HG03159 (cell line): ENCODE measurements at regions not wholly inside any gene's neighbourhood (a gene's known extent, or its start where the extent isn't known, plus 50 kb on each side); places are given as distances from the start of the nearest gene placed in this dataset.
A peak's percentile ranks its signal among the peaks of the same experiment; 100 is the strongest.
"Not testable (repeated sequence)": the region's sequence is repeated elsewhere in the genome, so short reads cannot be mapped to it uniquely, and the experiment has no call there.

Experiments
- ATAC-seq: cut with Tn5 transposase; IDR thresholded peaks from one replicate; pipeline ENCODE4 v1.9.1; 2021; ENCODE audit warnings: mild to moderate bottlenecking, moderate library complexity; ENCODE audit not compliant: unreplicated experiment

DNA sequence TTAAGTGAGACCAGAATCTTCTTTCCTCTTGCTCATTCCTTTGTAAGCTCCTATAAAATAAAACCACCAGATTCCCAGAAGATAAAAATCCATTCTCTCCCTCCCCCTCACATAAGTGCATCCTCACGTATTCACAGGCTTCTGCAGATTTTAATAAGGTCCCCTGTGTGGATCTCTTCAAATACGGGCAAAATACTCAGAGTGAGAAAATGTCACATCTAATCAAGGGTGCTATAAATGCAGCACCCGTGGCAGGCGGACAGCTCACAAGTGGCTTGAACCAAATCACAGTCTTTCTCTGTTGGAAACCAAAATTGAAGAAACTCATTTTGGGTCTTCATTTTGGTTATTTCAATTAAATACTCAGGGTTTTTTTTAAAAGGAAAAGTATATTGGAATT, 212.9 kb upstream of the CMC1 start:
- ATAC-seq: no peak

DNA sequence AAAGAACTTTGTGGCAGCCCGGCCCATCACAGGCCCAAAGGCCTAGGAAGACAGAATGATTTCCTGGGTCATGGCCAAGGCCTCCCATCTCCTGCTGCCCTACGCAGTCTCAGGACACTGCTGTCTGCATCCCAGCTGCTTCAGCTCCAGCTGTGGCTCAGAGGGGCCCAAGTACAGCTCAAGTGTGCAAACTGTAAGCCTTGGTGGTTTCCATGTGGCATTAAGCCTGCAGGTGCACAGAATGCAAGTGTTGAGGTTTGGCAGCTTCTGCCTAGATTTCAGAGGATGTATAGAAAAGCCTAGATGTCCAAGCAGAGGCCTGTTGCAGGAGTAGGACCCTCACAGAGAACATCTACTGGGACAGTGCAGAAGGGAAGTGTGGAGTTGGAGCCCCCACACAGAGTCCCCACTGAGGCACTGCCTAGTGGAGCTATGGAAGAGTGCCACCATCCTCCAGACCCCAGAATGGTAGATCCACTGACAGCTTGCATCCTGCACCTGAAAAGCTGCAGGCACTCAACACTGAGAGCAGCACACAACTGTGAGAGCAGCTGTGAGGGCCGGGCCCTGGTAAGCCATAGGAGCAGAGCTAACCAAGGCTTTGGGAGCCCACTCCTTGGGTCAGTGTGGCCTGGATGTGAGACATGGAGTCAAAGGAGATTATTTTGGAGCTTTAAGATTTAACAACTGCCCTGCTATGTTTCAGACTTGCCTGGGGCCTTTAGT, 208.2 kb upstream of the CMC1 start:
- no peak for ATAC-seq

DNA sequence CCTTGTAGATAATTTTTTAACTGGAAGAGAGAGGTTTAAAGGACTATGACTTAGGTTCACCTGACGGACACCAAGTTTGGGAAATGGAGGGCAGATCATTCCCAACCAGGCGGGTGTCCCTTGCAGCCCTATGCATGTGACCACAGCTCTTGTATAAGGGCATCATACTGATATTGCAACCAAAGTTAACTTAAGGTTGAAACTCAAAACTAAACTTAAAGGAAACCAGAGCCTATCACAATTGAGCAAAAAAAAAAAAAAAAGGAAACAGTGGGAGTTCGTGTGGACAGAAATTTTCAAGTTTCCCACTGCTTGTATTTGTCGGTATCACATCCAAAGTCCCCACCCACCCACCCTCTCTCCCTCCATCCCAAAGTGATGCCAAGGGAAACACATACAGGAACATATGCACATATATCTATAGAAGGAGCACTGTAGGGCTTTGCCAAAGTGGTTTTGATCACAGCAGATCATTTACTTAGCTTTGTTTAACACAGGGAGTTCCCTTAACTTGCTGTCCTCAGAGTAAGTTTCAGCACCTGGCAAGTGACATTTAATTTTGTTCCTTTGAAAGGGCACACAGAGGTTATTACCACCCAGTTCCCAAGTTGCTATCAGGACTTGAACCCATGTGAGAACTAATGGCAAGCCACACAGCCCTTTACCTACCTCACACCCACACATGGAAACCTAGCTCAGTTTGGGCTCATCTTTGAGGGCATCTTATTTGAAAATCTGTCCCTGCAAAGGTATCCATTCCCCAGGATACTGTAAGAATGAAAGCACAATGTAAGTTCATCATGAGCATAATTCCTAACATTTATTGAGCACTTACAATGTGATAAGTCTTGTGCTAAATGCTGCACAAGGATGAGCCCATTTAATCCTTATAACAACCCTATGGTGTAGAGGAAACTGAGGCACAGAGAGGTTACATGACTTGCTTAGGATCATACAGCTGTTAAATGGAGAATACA, 204.5 kb upstream of the CMC1 start:
- no peak for ATAC-seq

DNA sequence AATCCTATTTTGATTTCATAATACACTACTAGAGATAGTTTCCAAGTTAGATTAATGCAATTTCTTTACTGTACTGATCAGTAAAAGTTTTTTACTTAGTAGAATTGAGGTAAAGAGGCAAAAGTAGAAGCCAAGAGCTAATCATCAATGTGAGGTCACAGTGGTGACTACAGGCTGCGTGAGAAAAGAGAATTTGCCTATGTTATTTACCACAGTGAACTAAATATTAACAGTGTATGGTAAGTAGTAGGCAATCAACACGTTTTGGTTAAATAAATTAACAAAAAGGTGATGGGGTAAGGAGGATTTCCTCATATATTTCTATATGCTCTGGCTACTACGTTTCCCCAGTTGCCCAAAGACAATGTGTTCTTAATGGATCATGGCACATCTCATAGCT, 202.2 kb upstream of the CMC1 start:
- peak; percentile 40 for ATAC-seq

DNA sequence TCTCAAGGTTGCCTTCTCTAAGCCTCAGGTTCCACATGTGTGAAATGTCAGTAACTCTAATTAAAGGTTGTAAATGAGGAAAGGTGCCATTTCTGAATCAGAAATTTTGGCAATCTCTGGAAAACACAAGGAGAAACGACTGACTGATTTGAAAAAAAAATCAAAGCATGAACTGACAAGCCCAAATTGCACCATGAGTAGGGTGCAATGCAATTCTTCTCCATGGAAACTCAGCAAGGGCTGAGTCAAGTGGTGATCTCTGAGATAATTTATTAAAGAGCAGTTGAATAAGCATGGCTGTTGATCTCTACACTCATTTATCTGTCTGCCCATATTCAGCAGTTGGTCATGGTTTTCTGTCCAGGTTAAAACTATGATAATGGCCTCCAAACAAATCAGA, 201.6 kb upstream of the CMC1 start:
- no peak for ATAC-seq

DNA sequence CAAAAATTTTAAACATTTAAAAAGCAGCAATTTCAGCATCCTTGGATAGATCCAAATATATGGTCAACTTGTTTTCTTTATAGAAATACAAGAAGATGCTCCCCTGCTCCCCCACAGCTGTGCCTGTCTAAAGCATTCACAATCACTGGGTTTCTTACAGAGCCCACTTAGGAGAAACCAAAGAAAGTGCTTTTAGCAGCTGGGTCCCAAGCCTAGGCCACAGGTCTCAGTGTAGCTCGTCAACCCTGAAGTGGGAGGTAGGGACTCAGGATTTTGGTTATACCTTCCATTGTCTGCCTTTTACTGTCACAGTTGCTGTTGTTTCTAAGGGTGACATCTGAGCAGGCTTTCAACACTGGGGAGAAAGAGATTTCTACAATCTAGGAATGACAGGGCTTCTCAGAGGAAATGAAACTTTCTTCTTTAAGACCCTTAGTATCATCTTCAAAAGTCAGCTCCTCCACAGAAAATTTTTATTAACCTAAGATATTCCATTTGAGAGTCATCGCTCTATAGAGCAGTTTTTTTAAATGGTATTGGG, 199.3 kb upstream of the CMC1 start:
- ATAC-seq: no peak

DNA sequence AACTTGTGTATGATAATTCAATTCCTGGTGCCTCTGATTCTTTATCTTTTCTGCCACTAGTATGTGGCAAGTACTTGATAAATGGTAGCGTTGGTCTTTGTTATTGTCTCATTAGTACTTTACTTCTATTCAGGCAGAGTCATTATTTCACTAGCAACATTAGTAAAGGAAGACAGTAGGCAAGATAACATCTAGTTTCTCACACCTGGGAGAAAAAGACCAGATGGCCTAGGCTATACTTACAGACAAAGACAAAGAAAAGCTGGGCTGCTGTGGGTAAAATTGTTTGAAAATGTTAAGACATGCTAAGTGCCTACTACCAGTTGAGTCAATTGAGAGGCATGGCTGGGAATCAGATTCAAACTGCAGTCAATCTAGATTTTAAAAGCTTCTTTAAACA, 198.7 kb upstream of the CMC1 start:
- ATAC-seq: no peak

DNA sequence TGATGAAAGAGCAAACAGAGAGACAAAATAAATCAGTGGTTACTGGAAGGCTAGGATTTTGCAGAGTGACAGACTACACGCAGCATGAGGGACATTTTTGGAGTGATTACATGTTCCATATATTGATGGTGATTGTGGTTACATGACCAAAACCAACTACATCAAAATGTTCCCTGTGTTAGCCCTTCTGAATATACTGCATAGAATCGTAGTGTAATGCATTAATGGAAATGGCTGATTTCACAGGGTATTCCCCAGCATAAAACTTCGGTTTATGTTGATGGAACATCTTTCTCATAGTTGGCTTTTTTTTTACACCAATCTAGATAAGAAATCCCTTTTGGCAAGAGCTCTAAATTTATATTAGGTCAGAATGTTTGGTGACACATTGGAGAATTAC, 191.3 kb upstream of the CMC1 start:
- no peak for ATAC-seq

DNA sequence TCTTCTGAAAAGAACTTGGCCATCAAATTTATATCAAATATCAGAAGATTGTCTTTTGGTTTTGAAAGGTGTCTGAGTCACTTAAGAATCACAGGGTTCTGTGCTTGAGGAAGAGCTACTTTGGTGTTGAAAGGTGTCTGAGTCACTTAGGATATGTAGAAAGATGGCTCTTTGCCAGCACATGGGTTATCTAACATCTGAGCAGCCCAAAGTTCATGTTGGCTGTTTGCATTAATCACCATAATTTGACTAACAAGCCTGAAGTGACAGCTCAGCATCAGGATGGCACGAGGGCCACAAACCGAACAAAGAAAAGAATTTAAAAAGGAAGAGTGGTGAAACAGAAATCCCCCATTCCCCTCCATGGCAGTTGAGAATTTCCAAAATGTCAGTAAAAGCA, 190.5 kb upstream of the CMC1 start:
- no peak for ATAC-seq

DNA sequence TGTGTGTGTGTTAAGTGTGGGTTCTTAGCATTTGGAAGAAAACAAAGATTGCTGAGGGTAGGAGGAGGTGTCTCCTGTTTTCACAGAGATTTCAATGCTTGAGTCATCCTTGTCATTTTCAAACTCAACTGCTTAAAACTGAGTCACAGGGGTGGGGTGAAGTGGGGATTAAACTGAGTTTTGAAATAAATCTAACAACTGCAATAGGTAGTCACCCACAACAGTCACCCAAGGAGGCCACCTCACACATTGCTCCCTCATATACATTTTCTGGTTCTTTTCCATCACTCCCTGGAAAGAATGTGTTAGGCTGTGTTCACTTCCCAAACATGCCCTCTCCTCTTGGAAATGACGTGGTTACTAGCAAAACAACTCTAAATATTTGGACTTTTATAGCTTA, 187.7 kb upstream of the CMC1 start:
- no peak for ATAC-seq

DNA sequence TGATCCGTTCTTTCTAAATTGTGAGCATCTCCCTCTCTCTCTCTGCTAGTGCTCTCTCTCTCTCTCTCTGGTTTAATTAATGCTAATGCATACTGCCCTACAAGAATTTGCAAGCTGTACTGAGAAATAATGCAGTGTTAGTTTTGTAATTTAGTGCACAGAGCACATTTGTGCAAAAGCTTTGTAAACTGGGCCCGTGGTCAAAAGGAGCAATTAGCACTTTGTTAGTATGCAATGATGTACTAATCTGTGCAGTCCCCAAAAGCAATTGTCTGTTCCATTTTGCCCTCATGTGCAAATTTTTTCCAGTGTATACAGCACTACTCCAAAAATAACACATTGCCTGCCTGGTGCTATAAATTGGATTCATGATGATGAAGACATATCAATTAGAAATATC, 184.6 kb upstream of the CMC1 start:
- no peak for ATAC-seq

DNA sequence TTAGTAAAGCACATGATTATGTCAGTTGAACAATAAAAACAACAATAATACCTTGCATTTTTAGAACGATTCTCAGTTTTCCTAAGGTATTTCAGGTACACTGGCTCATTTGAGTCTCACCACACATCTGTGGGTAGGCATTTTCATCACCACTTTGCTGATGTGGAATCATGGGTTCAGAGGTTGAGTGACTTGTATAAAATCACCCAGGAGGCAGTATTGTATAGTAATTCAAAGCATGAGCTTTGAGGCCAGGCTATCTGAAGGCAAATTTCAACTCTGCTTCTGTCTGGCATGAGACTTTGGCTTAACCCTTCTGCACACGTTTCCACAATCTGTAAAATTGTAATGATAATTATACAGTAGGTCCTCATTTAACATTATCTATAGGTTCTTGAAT, 183.9 kb upstream of the CMC1 start:
- no peak for ATAC-seq

DNA sequence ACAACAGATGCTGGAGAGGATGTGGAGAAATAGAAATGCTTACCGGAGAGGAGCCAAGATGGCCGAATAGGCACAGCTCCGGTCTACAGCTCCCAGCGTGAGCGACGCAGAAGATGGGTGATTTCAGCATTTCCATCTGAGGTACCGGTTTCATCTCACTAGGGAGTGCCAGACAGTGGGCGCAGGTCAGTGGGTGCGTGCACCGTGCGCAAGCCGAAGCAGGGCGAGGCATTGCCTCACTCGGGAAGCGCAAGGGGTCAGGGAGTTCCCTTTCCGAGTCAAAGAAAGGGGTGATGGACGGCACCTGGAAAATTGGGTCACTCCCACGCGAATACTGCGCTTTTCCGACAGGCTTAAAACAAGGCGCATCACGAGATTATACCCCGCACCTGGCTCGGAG, 182.2 kb upstream of the CMC1 start:
- ATAC-seq: not testable (repeated sequence)

DNA sequence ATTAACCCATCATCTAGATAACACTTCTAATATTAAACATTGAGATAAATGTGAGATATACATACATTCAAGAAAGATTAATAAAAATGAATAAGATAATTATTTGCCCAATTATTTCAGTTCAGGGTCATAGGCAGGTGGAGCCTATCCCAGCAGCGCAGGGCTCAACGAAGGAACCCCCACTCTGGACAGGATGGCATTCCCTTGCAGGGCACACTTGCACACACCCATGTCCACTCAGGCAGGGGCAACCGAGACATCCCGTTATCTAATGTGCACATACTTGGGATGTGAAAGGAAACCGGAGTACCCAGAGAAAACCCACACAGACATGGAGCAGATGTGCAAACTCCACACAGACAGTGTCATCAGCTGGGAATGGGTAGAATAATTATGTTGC, 175.4 kb upstream of the CMC1 start:
- no peak for ATAC-seq

DNA sequence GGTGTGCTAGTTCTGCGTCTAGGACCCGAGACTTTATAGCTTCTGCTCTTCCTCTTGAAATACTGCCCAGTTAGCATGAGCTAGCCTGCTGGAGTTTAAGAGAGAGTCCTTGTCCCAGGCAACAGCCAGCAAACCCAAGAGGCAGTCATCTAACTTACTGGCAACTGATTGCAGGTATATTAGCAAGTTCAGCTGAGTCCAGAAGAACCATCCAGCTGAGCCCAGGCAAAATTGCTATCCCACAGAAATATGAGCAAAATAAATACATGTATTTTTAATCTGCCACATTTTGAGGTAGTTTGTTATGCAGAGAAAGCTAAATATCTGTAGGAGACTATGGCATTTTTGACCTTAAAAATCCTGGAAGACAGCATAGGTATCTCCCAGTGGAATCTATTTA, 174.4 kb upstream of the CMC1 start:
- no peak for ATAC-seq

DNA sequence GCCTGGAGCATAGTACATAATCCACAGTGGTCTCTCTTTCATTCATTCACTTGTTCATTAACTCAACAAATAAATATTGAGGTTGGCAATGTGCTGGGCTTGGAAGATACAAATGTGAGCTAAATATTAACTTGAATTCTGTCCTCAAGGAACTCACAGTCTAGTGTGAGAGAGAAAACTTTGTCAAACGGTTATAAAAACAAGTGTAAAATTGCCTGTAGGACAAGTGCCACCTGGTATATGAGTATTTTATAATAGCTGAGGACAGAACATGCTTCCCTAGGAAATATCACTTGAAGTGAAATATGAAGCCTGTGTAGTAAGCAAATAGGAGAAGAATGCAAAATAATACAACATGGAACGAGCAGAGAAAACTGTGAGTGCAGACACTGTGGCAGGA, 173.1 kb upstream of the CMC1 start:
- no peak for ATAC-seq

DNA sequence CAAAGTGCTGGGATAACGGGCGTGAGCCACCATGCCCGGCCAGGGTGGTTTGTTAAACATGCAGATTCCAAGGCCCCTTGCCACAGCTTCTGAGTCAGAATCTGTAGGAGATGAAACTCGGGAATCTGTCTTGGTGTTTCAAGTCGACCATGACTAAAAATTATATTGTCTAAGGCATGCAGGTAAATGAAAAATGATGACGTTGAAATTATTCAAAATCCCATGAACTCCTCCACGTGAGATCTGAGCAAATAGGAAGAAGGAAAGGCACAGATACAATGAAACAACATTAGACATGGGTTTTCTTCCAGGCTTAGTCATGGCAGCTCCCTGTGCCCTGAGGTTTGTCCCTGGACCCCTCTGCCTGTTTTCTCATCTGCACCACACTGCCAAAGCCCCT, 172.0 kb upstream of the CMC1 start:
- no peak for ATAC-seq

DNA sequence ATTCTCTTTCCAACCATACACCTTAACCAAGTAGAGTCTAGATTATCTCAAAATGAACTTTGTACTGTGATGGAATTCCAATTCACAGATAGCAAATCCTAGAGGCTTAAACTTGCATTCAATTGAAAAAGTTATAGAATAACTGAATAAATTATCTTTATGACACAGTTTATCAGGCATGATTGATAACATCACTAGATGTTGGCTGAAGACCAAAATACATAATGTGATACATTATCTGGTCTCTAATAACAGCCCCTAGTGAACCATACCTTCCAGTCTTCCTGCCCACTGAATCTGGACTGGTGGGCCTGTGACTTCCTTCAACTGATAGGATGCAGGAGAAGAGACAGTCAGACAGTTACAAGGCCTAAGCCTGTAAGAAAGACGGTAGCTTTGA, 165.2 kb upstream of the CMC1 start:
- ATAC-seq: no peak

DNA sequence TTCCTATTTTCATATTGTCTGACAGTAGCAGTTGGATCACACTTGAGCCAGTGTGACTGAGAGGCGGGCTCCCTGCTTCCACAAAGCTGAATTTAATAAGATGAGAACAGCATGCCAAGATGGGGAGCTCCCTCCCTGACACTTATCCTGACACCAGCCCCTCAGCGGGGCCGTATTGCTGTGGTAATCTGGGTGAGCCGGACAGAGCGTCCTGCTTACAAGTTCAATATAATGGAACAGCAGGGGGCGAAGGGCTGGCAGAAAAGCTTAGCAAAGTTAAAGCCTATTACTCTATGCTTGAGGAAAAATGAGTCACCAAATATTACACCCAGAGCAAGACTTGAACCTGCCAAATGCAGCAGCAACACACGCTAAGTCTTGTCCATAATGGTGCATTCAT, 163.8 kb upstream of the CMC1 start:
- ATAC-seq: no peak

DNA sequence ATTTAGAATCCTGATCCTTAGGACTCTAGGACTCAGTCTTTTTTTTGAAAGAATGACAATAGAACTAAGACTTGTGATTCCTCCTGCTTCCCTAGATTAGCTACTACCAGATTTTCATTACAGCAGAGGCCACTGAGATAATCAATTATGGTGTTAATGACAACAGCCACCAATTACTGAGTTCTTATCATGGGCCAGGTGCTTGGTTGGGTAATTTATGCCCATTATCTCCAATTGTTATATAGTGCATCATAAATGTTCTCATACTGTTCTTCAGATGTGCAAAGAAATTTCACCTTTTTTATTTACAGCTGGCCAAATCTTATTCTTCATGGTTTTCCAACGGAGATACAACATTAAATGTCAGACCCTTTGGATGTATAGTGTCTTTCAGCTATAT, 162.9 kb upstream of the CMC1 start:
- ATAC-seq: no peak

DNA sequence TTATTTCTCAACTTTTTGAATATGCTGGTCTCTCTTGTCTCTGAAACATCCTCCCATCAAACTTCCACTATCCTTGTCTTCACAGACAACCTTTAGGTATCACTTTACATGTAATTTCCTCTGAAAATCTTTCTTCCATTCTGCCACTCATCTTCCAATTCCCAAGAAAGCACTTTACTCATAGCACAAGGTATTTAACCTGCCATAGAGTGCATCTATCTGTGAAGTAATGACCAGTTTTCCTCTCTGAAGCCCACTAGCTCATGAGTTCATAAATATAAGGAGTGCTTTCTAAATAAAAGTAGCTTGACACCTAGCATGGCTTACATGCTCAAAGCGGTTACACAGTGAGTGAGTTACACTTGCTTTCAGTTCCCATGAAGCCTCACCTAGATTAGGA, 160.7 kb upstream of the CMC1 start:
- no peak for ATAC-seq

DNA sequence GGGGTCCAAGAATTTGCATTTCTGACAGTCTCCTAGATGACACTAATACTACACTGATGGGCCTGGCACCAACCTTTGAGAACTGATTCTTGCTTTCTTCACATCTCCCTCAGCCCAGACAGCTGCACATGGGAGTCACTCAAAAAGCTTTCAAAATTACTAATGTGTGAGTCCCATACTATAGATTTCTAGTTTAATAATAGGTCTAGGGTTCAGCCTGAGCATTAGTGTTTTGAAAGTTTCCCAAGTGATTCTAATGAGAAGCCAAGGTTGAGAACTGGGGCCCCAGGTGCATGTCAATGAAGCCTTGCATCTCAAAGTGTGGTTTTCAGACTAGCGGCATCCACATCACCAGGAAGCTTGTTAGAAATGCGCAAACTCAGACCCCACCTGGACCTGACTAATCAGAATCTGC, 159.9 kb upstream of the CMC1 start:
- peak; percentile 70 for ATAC-seq
